Breast epithelium (tissue), 3 donors: ENCODE measurements at regions not wholly inside any gene's neighbourhood (a gene's known extent, or its start where the extent isn't known, plus 50 kb on each side); places are given as distances from the start of the nearest gene placed in this dataset.

ENCODE experiments used
- CTCF ChIP-seq, 3 donors: fragments of 450-650 bp; IDR thresholded peaks; one replicate each; pipeline ENCODE4 v1.5.1; 2016 to 2017; ENCODE audit warnings: antibody characterized with exemption in 3 of 3, mild to moderate bottlenecking in 3 of 3, moderate library complexity in 3 of 3
- POLR2A ChIP-seq: fragments of 450-650 bp; IDR thresholded peaks from one replicate; pipeline ENCODE4 v1.6.1; 2016; ENCODE audit warnings: antibody characterized with exemption, mild to moderate bottlenecking, moderate library complexity

GRCh38 chr6:130303431-130303830 lies 62.4 kb upstream of the TMEM200A start:
- TF ChIP-seq CTCF (IDR thresholded peaks at IDR 0.05): no peak
- no peak for TF ChIP-seq POLR2A
